ENCODE measurements at regions not wholly inside any gene's neighbourhood (a gene's known extent, or its start where the extent isn't known, plus 50 kb on each side); places are given as distances from the start of the nearest gene placed in this dataset.

DNA sequence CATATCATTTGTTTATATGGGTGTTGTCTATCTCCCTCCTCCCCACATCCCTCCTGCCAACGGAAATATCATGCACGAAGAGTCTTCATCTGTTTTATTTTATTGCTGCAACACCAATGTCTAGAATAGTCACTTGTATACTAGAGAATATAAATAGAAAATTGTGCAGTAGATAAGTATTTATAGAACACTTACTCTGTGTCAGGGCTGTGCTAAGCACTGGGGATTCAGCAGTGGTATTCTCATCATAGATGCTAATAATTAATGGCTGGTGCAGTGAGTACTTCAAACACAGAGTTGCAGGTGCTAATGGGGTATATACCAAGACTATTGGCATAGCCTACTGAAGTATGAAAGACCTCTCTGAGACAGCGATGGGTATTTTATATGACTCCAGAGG lies 353.5 kb upstream of the CDH6 start:
- dilution Hi-C loops (cut with MboI; ENCODE audit: extremely low pct_ligation_motif_present, low sequenced_read_pairs) (no loop called here), intact Hi-C loops (cut with micrococcal nuclease) (no loop called here)
- Histone ChIP-seq H3K9me1 (replicated peaks; ENCODE audit: control insufficient read depth, extremely low read depth, insufficient read depth, low read length) (no peaks in the 10 kb centered on the region), H3K9me3 (replicated peaks; ENCODE audit: control insufficient read depth, insufficient read depth, low read length) (no peaks in the 10 kb centered on the region), H3K27me3 (ENCODE audit: control insufficient read depth in 2 of 2, insufficient read depth in 2 of 2, low read length in 2 of 2) (no peaks in the 10 kb centered on the region), H3K27ac (ENCODE audit: insufficient read depth, low read depth, low read length) (no peak overlapping the region), H3K4me3 (replicated peaks in 1 of 3; ENCODE audit: insufficient read depth in 1 of 3, low read depth in 1 of 3, low read length in 3 of 3) (no peak overlapping the region), H3K4me1 (ENCODE audit: control insufficient read depth, extremely low read depth, insufficient read depth, low read length) (no peaks in the 10 kb centered on the region), H2AFZ (ENCODE audit: low read depth, low read length) (no peak overlapping the region), H4K20me1 (replicated peaks; ENCODE audit: control insufficient read depth, extremely low read depth, insufficient read depth, low read length) (no peaks in the 10 kb centered on the region), H3K9ac (replicated peaks; ENCODE audit: extremely low read depth, insufficient read depth, low read length) (no peak overlapping the region), H3K36me3 (ENCODE audit: control insufficient read depth in 2 of 2, extremely low read depth in 1 of 2, insufficient read depth in 2 of 2, low read length in 2 of 2) (no peaks in the 10 kb centered on the region), H3K79me2 (ENCODE audit: control insufficient read depth, insufficient read depth, low read length) (no peaks in the 10 kb centered on the region), H3K4me2 (ENCODE audit: insufficient read depth, low read length) (no peak overlapping the region)
- TF ChIP-seq POLR2A (IDR thresholded peaks at IDR 0.05; ENCODE audit: low read depth, low read length) = no peak
- no peak for TF ChIP-seq GATA2 (IDR thresholded peaks at IDR 0.05; ENCODE audit: insufficient read depth, insufficient read length, low read depth, low read length)
- TF ChIP-seq JUN (IDR thresholded peaks at IDR 0.05; ENCODE audit: borderline replicate concordance, insufficient read depth, insufficient read length, low read depth) = no peak
- TF ChIP-seq POLR2AphosphoS5 (IDR thresholded peaks at IDR 0.05; ENCODE audit: insufficient read depth, low read depth, low read length) = no peak
- TF ChIP-seq EZH2 (IDR thresholded peaks at IDR 0.05; ENCODE audit: borderline replicate concordance, low read depth, low read length, severe bottlenecking) = no peak
- TF ChIP-seq MYC (IDR thresholded peaks at IDR 0.05; ENCODE audit: low read depth, low read length) = no peak
- TF ChIP-seq, protein P1, sequence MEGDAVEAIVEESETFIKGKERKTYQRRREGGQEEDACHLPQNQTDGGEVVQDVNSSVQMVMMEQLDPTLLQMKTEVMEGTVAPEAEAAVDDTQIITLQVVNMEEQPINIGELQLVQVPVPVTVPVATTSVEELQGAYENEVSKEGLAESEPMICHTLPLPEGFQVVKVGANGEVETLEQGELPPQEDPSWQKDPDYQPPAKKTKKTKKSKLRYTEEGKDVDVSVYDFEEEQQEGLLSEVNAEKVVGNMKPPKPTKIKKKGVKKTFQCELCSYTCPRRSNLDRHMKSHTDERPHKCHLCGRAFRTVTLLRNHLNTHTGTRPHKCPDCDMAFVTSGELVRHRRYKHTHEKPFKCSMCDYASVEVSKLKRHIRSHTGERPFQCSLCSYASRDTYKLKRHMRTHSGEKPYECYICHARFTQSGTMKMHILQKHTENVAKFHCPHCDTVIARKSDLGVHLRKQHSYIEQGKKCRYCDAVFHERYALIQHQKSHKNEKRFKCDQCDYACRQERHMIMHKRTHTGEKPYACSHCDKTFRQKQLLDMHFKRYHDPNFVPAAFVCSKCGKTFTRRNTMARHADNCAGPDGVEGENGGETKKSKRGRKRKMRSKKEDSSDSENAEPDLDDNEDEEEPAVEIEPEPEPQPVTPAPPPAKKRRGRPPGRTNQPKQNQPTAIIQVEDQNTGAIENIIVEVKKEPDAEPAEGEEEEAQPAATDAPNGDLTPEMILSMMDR (IDR thresholded peaks at IDR 0.05; ENCODE audit: extremely low read depth in 1 of 2, insufficient read depth in 1 of 2, low read depth in 1 of 2, low read length in 2 of 2) = no peak
- TF ChIP-seq FOS (IDR thresholded peaks at IDR 0.05; ENCODE audit: borderline replicate concordance, insufficient read depth, low read length) = no peak
- TF ChIP-seq, protein P2, sequence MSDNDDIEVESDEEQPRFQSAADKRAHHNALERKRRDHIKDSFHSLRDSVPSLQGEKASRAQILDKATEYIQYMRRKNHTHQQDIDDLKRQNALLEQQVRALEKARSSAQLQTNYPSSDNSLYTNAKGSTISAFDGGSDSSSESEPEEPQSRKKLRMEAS (IDR thresholded peaks at IDR 0.05; ENCODE audit: insufficient read depth, insufficient read length) = no peak
- BruUV-seq (replicated peaks) = no TSS peak
- DNase-seq (ENCODE audit: low read depth, low spot score) (no peak), FAIRE-seq (no peak)
- ChIA-PET POLR2A (no interaction called here), CTCF (no interaction called here)

Data from endothelial cell of umbilical vein (primary cell).